NCI-H345 (cell line): ENCODE measurements at regions not wholly inside any gene's neighbourhood (a gene's known extent, or its start where the extent isn't known, plus 50 kb on each side); places are given as distances from the start of the nearest gene placed in this dataset.
A peak's percentile ranks its signal among the peaks of the same experiment; 100 is the strongest.
"Not testable (repeated sequence)": the region's sequence is repeated elsewhere in the genome, so short reads cannot be mapped to it uniquely, and the experiment has no call there.

Experiments
- DNase-seq: peaks from one replicate; lab custom pipeline; 2025; lab: John Stamatoyannopoulos, UW

- no peak for DNase-seq
These were observed 114.1 kb downstream of the C9orf152 start for GRCh38 chr9:110093871-110094270.

- DNase-seq = no peak
These were observed 112.8 kb downstream of the C9orf152 start for GRCh38 chr9:110095161-110095595.

GRCh38 chr9:110095776-110096175 lies 112.2 kb downstream of the C9orf152 start:
- no peak for DNase-seq

GRCh38 chr9:110096674-110097073 lies 111.3 kb downstream of the C9orf152 start:
- DNase-seq = not testable (repeated sequence)

- peak; percentile 74 for DNase-seq
These were observed 108.5 kb downstream of the C9orf152 start for GRCh38 chr9:110099236-110100095.

- no peak for DNase-seq
These were observed 106.3 kb downstream of the C9orf152 start for GRCh38 chr9:110101531-110102161.

- DNase-seq = no peak
These were observed 104.7 kb downstream of the C9orf152 start for GRCh38 chr9:110103257-110103656.

- DNase-seq = no peak
These were observed 103.6 kb downstream of the C9orf152 start for GRCh38 chr9:110104261-110104809.

GRCh38 chr9:110105107-110105506 lies 102.9 kb downstream of the C9orf152 start:
- no peak for DNase-seq

- DNase-seq = no peak
These were observed 101.3 kb downstream of the C9orf152 start for GRCh38 chr9:110106661-110107060.

- DNase-seq = no peak
These were observed 98.4 kb downstream of the C9orf152 start for GRCh38 chr9:110109333-110110092.

GRCh38 chr9:110110154-110110553 lies 97.8 kb downstream of the C9orf152 start:
- no peak for DNase-seq

- no peak for DNase-seq
These were observed 96.1 kb downstream of the C9orf152 start for GRCh38 chr9:110111868-110112267.

GRCh38 chr9:110112792-110113191 lies 95.2 kb downstream of the C9orf152 start:
- DNase-seq = no peak

- no peak for DNase-seq
These were observed 93.7 kb downstream of the C9orf152 start for GRCh38 chr9:110114086-110114858.

GRCh38 chr9:110114859-110115201 lies 93.1 kb downstream of the C9orf152 start:
- no peak for DNase-seq

- no peak for DNase-seq
These were observed 92.6 kb downstream of the C9orf152 start for GRCh38 chr9:110115341-110115820.

- DNase-seq = no peak
These were observed 92.0 kb downstream of the C9orf152 start for GRCh38 chr9:110115826-110116542.

GRCh38 chr9:110116543-110116885 lies 91.4 kb downstream of the C9orf152 start:
- DNase-seq = no peak

GRCh38 chr9:110121170-110121569 lies 86.8 kb downstream of the C9orf152 start:
- no peak for DNase-seq
